GM19324 (cell line): ENCODE measurements at regions not wholly inside any gene's neighbourhood (a gene's known extent, or its start where the extent isn't known, plus 50 kb on each side); places are given as distances from the start of the nearest gene placed in this dataset.
"Not testable (repeated sequence)": the region's sequence is repeated elsewhere in the genome, so short reads cannot be mapped to it uniquely, and the experiment has no call there.

Experiments
- ATAC-seq: cut with Tn5 transposase; IDR thresholded peaks from one replicate; pipeline ENCODE4 v1.9.1; 2021; ENCODE audit warnings: mild to moderate bottlenecking, moderate library complexity; ENCODE audit not compliant: unreplicated experiment, low FRiP score

GRCh38 chr5:102554082-102554481 is 55.3 kb upstream of the SLCO6A1 start:
- ATAC-seq = no peak

- ATAC-seq = no peak
Measured at GRCh38 chr5:102554728-102555127, 55.9 kb upstream of the SLCO6A1 start.

DNA sequence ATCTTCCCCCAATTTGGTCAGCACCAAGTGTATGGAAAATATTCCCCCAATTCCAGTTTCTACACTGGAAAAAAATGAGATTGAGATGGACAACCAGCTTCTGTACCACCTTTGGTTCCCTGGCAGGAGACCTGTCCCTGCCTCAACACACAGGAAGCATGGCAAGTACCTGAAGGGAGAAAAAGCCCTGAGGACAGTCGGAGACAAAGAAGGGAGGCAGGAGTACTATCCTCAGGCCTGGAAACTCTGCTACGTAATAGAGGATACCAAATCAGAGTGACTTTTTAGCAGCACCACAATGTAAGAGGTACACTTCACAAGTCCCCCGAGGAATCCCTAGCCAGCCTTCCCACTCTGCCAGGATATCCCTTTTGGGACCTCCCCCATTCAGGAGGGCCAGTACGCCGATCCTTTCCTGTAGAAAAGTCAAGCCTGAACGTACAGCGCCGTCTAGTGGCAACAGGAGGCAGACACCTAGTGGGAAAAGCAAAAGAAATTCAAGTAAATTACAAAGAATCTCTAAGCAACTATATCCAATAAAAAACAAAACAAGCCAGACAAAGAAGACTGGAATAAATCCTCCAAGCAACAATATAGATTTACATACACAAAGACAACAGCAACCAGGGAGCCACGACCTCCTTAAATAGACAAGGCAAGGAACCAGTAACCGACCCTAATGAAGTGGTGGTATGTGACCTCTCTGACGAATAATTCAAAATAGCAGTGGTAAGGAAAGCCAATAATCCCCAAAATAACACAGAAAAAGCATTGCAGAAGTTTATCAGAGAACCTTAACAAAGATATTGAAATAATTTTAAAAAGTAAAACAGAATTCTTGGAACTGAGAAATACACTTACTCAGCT is 63.3 kb upstream of the SLCO6A1 start:
- ATAC-seq = peak; percentile 60

DNA sequence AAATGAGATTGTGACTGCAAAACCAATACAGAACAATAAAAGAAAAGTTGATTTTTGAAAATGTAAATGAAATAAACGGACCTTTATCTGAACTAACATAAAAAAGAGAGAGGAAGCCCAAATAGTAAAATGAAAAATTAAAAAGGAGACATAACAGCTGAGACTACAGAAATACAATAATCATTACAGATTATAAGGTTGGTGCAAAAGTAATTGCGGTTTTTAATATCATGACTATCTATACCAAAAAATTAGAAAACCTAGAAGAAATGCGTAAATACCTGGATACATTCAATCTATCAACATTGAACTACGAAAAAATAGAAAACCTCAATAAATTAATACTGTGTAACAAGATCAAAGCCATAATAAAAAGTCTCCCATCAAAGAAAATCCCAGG is 71.9 kb upstream of the SLCO6A1 start:
- ATAC-seq = no peak

DNA sequence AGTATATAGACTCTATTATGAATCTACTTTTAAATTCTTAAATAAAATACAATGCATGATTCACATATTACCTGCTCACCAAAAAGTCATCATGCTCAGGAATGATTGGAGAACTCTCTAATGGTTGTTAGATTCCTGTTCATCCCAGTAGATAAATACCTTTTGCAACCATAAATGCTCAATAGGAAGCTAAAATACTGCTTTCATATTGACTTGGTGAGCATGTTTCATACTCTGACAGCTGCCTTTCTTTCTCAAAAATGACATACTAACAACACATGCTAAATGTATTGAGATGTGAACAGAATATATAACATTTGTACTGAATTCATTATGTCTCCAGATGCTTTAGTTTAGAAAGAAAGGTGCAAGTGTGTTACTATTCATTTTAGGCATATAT is 79.6 kb upstream of the SLCO6A1 start:
- no peak for ATAC-seq

GRCh38 chr5:102579379-102579778 is 80.6 kb upstream of the SLCO6A1 start:
- ATAC-seq = no peak

- ATAC-seq = no peak
Measured at GRCh38 chr5:102581011-102581410, 82.2 kb upstream of the SLCO6A1 start.

DNA sequence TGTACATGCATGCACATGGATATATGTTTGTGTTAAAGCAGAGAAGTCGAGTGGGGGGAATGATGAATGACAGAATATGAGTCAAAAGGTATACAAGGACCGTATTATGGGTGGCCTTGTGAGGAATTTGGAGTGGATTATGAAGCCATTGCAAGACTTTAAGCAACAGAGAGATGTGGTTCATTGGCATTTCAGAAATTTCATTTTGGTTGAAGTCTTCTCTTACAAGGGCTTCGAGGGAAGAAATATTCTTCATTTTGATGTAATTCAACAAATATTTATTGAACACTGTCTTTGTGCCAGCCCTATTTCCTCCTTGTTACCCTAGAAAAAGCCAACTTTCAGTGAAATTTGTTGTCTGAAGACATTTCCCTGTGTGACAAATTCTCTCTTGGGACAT is 83.9 kb upstream of the SLCO6A1 start:
- ATAC-seq = no peak

DNA sequence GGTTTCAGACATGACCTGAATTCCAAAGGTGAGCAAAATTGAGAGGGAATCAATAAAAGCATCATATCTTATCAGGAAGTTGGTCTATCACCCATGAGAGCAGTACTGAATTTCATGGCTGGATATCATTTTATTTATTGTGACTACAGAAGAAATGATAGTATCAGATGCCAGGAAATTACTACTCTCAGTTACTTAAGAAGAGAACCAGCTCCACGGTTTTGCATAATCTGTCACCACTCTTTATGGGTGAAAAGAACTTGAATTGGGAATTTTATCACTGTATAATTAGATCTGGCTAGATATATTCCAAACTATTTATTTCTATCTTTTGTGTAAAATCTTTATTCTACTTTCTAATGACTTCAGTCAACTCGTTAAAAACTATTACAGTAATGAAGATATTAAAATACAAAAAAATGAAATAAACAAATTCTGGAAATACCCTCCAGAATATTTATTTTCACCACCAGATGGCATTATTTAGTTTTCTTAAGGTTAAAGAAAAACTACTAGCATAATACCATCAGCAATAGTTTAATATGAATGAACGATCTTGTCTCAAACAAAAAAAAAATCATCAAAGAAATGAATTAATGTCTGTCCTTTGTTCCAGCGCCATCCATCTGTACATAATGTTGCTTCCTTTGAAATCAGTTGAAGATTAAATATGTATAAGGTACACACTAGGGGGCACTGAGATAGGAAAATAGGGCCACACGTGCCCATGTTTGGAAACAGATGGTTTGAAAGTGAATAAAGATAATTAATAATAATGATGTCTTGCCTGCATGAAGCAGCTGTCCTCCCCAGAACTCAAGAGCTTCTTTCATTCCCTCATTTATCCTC is 84.7 kb upstream of the SLCO6A1 start:
- ATAC-seq = no peak

DNA sequence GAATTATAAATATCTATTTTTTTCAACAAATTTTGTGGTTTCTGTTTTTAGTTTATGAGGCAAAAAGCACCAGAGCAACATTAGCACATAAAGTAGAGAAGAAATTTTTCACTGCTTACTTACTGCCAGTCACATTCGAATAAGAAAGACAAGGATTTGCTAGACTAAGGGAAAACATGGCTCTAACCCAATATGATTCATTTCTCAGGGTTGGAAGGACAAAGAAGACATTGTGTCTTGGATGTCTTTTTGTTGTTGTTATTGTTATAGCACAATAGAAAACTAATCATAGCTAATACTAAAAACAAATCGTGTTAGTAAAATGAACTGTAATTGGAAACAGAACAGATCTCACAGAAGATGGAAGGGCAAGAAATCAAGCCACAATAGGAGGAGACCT is 90.9 kb upstream of the SLCO6A1 start:
- no peak for ATAC-seq

- no peak for ATAC-seq
Measured at GRCh38 chr5:102590467-102590866, 91.7 kb upstream of the SLCO6A1 start.

- ATAC-seq = peak; percentile 82
Measured at GRCh38 chr5:102591650-102592049, 92.8 kb upstream of the SLCO6A1 start.

GRCh38 chr5:102592586-102592985 is 93.8 kb upstream of the SLCO6A1 start:
- ATAC-seq = not testable (repeated sequence)

GRCh38 chr5:102594192-102594591 is 95.4 kb upstream of the SLCO6A1 start:
- no peak for ATAC-seq

DNA sequence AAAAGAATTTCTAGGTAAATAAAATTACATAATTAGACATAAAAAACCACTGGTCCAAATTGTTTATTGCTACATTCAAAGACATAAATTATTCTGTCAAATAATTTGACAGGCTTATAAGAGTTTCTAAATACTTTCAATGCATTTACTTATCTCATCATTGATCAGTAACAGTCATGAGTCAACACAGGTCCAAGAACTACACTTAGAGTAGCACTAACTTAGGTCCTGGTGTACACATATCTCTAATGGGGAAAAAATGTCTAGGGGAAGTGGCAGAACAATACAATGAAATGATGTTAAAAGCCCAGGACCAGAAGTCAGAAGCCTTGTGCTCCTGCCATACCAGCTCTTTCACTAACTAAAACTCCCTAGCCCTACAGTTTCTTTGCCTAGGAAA is 96.5 kb upstream of the SLCO6A1 start:
- no peak for ATAC-seq

- peak; percentile 59 for ATAC-seq
Measured at GRCh38 chr5:102596113-102596512, 97.3 kb upstream of the SLCO6A1 start.

GRCh38 chr5:102596951-102597350 is 98.2 kb upstream of the SLCO6A1 start:
- no peak for ATAC-seq

DNA sequence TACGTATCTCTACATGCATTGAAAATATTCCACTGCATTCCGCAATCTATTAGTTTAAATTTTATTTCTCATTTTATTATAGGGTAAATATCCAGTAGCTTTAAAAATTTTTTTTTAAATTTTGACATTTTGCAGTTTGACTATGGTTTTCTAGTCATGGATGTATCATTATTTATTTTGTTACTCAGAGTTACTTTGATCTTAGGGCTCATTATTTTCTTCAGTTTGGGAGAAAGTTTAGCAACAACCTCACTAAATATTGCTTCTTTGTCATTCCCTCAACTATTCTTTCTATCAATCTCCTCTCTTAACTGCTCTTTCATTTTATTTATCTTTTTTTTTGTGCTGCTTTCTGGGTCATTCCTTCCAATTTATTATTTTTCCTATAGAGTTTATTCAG is 100.5 kb upstream of the SLCO6A1 start:
- no peak for ATAC-seq

GRCh38 chr5:102600964-102601363 is 102.2 kb upstream of the SLCO6A1 start:
- no peak for ATAC-seq

DNA sequence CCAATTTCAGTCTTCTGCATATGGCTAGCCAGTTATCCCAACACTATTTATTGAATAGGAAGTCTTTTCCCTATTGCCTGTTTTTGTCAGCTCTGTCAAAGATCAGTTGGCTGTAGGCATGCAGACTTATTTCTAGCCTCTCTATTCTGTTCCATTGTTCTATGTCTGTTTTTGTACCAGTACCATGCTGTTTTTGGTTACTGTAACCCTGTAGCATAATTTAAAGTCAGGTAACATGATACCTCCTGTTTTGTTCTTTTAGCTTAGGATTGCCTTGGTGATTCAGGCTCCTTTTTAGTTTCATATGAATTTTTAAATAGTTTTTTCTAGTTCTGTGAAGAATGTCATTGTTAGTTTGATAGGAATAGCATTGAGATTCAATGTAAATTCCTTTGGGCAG is 104.9 kb upstream of the SLCO6A1 start:
- no peak for ATAC-seq

DNA sequence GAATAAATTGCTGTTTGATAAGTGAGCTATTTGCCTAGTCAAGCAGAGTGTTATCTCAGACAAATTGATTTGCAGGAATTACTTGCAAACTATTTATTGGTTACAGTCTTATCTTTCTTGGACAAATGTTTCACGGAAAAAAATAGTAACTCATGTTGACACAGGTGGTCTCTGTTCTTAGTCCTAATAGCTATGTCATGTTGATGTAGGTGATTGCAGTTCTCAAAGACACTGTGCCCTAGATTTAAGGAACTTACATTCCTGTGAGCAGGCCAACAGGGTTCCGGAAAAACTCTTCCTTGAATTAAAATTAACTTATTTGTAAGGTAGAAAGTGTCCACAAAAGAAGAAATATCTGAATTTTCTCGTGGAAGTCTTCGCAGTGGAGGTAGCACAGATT is 109.6 kb upstream of the SLCO6A1 start:
- ATAC-seq = no peak

GRCh38 chr5:102611312-102611711 is 112.5 kb upstream of the SLCO6A1 start:
- ATAC-seq = no peak
